ENCODE measurements at regions not wholly inside any gene's neighbourhood (a gene's known extent, or its start where the extent isn't known, plus 50 kb on each side); places are given as distances from the start of the nearest gene placed in this dataset.

- TF ChIP-seq, protein P1, sequence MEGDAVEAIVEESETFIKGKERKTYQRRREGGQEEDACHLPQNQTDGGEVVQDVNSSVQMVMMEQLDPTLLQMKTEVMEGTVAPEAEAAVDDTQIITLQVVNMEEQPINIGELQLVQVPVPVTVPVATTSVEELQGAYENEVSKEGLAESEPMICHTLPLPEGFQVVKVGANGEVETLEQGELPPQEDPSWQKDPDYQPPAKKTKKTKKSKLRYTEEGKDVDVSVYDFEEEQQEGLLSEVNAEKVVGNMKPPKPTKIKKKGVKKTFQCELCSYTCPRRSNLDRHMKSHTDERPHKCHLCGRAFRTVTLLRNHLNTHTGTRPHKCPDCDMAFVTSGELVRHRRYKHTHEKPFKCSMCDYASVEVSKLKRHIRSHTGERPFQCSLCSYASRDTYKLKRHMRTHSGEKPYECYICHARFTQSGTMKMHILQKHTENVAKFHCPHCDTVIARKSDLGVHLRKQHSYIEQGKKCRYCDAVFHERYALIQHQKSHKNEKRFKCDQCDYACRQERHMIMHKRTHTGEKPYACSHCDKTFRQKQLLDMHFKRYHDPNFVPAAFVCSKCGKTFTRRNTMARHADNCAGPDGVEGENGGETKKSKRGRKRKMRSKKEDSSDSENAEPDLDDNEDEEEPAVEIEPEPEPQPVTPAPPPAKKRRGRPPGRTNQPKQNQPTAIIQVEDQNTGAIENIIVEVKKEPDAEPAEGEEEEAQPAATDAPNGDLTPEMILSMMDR (IDR thresholded peaks at IDR 0.05; ENCODE audit: insufficient read depth, low read length, poor library complexity, severe bottlenecking), result no peak
- no peak for TF ChIP-seq EZH2phosphoT487 (conservative IDR thresholded peaks at IDR 0.05; ENCODE audit: low read length)
These were observed 240.6 kb downstream of the BRINP2 start for GRCh38 chr1:177411381-177411780.

Data from SU-DHL-6 (cell line).